Calu3 (cell line): ENCODE measurements at regions not wholly inside any gene's neighbourhood (a gene's known extent, or its start where the extent isn't known, plus 50 kb on each side); places are given as distances from the start of the nearest gene placed in this dataset.

ENCODE experiments used
- BruUV-seq: library from RNA; stranded (reverse); fragments of 400-500 nt; replicated peaks from 2 replicates; lab custom pipeline; 2021; lab: Mats Ljungman, UMichigan
- CTCF ChIA-PET: fragments of 300-600 bp; sonication (Branson Sonifier 250); formaldehyde crosslinking; loops from one replicate; lab custom pipeline; 2022; ENCODE audit warnings: antibody characterized with exemption; lab: Charles Lee
- DNase-seq: peaks from one replicate; pipeline ENCODE4 v3.0.0; 2022
- H3K27ac Mint-ChIP-seq: one replicate; pipeline ENCODE4 v1.8.0; 2022; ENCODE audit warnings: mixed read lengths; ENCODE audit not compliant: unreplicated experiment
- H3K27me3 Mint-ChIP-seq: one replicate; pipeline ENCODE4 v1.8.0; 2022; ENCODE audit warnings: mixed read lengths; ENCODE audit not compliant: unreplicated experiment
- H3K36me3 Mint-ChIP-seq: one replicate; pipeline ENCODE4 v1.8.0; 2022; ENCODE audit warnings: mild to moderate bottlenecking, moderate library complexity, mixed read lengths; ENCODE audit not compliant: insufficient read depth, unreplicated experiment
- H3K4me1 Mint-ChIP-seq: one replicate; pipeline ENCODE4 v1.8.0; 2022; ENCODE audit warnings: mild to moderate bottlenecking, low read depth, mixed read lengths; ENCODE audit not compliant: unreplicated experiment
- H3K4me3 Mint-ChIP-seq: one replicate; pipeline ENCODE4 v1.8.0; 2022; ENCODE audit warnings: mild to moderate bottlenecking, low read depth, moderate library complexity, mixed read lengths; ENCODE audit not compliant: unreplicated experiment
- H3K9me3 Mint-ChIP-seq: one replicate; pipeline ENCODE4 v1.8.0; 2022; ENCODE audit warnings: low read depth, mixed read lengths; ENCODE audit not compliant: unreplicated experiment
- intact Hi-C: fragments of 100-400 bp; cut with micrococcal nuclease; formaldehyde crosslinking; loops from one replicate; pipeline ENCODE4 v1.10.0; 2022; ENCODE audit not compliant: unreplicated experiment
- TF ChIP-seq, protein P1 (sequence below): fragments of 200-600 bp; IDR thresholded peaks from one replicate; pipeline ENCODE4 v1.8.0; 2022; ENCODE audit warnings: antibody characterized with exemption; ENCODE audit not compliant: unreplicated experiment

DNA sequence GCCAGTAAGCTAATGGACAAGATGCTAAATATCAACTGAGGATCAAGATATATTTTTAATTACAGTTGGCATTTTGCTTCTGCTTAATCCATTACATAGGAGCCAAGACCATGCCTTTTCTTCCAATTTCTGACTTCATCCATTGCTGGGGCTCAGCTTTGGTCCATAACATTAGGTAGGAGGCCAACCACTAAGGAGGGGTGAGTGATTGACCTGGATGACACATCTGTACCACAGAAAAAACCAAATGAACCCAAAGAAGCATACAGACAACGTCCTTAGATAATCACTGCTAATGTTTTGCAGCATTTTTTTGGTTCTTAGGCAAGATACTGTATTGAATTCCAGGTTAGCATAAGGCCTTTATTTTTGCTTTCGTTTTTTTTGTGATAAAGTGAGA, 353.2 kb upstream of the KCNH8 start:
- no peaks in the 10 kb centered on the region for H3K36me3 Mint-ChIP-seq
- H3K27me3 Mint-ChIP-seq = no peaks in the 10 kb centered on the region
- intact Hi-C loops = no loop called here
- TF ChIP-seq, protein P1, sequence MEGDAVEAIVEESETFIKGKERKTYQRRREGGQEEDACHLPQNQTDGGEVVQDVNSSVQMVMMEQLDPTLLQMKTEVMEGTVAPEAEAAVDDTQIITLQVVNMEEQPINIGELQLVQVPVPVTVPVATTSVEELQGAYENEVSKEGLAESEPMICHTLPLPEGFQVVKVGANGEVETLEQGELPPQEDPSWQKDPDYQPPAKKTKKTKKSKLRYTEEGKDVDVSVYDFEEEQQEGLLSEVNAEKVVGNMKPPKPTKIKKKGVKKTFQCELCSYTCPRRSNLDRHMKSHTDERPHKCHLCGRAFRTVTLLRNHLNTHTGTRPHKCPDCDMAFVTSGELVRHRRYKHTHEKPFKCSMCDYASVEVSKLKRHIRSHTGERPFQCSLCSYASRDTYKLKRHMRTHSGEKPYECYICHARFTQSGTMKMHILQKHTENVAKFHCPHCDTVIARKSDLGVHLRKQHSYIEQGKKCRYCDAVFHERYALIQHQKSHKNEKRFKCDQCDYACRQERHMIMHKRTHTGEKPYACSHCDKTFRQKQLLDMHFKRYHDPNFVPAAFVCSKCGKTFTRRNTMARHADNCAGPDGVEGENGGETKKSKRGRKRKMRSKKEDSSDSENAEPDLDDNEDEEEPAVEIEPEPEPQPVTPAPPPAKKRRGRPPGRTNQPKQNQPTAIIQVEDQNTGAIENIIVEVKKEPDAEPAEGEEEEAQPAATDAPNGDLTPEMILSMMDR = no peak
- no peak overlapping the region for H3K4me3 Mint-ChIP-seq
- DNase-seq = no peak
- H3K4me1 Mint-ChIP-seq = peaks cover 7% of the 10 kb centered on the region
- BruUV-seq = no TSS peak
- no peaks in the 10 kb centered on the region for H3K9me3 Mint-ChIP-seq
- CTCF ChIA-PET = no interaction called here
- H3K27ac Mint-ChIP-seq = no peak overlapping the region

DNA sequence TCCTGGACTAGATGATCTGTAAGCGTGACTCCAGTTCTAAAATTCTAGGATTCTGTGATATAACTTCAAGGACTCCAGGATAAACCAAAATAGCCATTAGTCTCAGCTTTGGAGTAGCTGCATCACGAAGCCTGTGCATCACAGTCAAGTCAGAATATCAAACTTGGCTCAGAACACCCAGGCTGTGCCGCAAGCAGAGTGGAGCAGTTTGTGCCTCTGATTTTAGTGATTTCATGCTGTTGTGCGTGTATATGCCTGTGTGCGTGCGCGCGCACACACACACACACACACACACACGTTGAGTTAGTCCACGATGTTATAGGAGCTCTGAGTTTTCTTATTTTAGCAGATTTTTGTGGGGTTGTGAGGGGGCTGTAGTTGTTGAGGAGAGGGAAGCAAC, 356.6 kb upstream of the KCNH8 start:
- no peak for DNase-seq
- intact Hi-C loops = no loop called here
- CTCF ChIA-PET = interaction anchor here (0.6 kb wide), 1 partner anchor 1539 kb away, joined by 3 read pairs; no protein-coding TSS in a partner anchor
- H3K4me1 Mint-ChIP-seq = peaks cover 15% of the 10 kb centered on the region
- no peak overlapping the region for H3K4me3 Mint-ChIP-seq
- no peaks in the 10 kb centered on the region for H3K27me3 Mint-ChIP-seq
- no peak overlapping the region for H3K27ac Mint-ChIP-seq
- H3K36me3 Mint-ChIP-seq = no peaks in the 10 kb centered on the region
- TF ChIP-seq, protein P1 = no peak
- no peaks in the 10 kb centered on the region for H3K9me3 Mint-ChIP-seq
- BruUV-seq = no TSS peak

DNA sequence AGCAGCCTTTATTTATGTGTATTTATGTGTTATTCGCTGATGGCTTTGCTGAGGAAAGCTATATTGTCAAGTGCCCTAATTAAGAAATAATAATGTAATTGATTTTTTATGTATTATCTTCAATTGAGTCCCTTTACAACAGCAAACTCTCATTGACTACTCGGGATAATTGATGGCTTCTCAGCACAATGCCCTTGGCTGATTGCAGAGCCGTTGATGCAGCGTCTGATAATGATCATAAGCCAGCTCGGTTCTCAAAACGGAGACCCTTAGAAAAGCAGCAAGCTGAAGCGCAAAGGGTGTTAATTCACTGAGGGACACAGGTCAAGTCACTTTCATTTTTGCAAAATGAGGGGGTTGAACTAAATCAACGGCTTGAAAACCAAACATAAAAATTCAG, 357.1 kb upstream of the KCNH8 start:
- TF ChIP-seq, protein P1 = no peak
- no peaks in the 10 kb centered on the region for H3K36me3 Mint-ChIP-seq
- H3K27ac Mint-ChIP-seq = no peak overlapping the region
- no peak for DNase-seq
- intact Hi-C loops = no loop called here
- H3K27me3 Mint-ChIP-seq = no peaks in the 10 kb centered on the region
- H3K9me3 Mint-ChIP-seq = no peaks in the 10 kb centered on the region
- CTCF ChIA-PET = no interaction called here
- no TSS peak for BruUV-seq
- no peak overlapping the region for H3K4me3 Mint-ChIP-seq
- H3K4me1 Mint-ChIP-seq = peaks cover 15% of the 10 kb centered on the region

DNA sequence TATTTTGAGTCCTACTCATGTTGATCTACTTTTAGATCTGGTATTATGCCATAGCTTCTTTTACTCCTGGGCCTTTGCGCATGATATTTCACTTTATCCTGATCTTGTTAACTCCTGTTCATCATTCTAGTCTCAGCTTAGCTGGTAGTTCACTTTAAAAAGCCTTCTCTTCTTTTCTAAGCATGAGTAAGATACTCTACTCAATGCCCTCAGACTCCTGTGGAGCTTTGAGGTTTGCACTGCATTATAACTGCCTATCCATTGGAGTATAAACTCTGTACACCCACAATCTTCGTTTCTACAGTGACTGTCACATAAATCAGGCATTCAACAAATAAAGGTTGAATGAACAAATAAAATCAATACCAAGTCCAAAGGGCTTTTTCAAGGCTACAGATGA, 357.9 kb upstream of the KCNH8 start:
- H3K36me3 Mint-ChIP-seq = no peaks in the 10 kb centered on the region
- CTCF ChIA-PET = no interaction called here
- TF ChIP-seq, protein P1 = no peak
- H3K27ac Mint-ChIP-seq = no peak overlapping the region
- H3K9me3 Mint-ChIP-seq = no peaks in the 10 kb centered on the region
- BruUV-seq = no TSS peak
- no peak for DNase-seq
- intact Hi-C loops = no loop called here
- peaks cover 15% of the 10 kb centered on the region for H3K4me1 Mint-ChIP-seq
- H3K27me3 Mint-ChIP-seq = no peaks in the 10 kb centered on the region
- no peak overlapping the region for H3K4me3 Mint-ChIP-seq

DNA sequence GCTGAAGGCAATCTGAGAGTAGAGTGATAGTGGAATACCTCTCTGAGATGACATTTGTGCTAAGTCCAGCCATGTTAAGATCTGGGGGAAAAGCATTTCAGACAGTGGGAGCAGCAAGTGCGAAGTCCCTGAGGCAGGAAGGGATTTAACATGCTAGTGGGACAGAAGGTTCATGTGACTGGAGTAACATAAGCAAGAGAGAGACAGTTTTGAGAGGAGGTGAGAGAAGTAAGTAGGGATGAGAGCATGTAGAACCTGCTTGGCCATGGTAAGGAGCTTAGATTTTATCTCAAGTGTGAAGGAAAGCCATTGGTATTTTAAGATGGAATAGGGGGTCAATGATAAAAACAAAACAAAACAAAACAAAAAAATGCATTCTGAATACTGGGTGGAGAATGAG, 358.6 kb upstream of the KCNH8 start:
- DNase-seq = no peak
- intact Hi-C loops = no loop called here
- Mint-ChIP-seq H3K4me1 (peaks cover 15% of the 10 kb centered on the region), H3K9me3 (no peaks in the 10 kb centered on the region), H3K27me3 (no peaks in the 10 kb centered on the region), H3K36me3 (no peaks in the 10 kb centered on the region), H3K27ac (no peak overlapping the region), H3K4me3 (no peak overlapping the region)
- no TSS peak for BruUV-seq
- CTCF ChIA-PET = no interaction called here
- TF ChIP-seq, protein P1 = no peak
